ENCODE measurements at regions not wholly inside any gene's neighbourhood (a gene's known extent, or its start where the extent isn't known, plus 50 kb on each side); places are given as distances from the start of the nearest gene placed in this dataset.

DNA sequence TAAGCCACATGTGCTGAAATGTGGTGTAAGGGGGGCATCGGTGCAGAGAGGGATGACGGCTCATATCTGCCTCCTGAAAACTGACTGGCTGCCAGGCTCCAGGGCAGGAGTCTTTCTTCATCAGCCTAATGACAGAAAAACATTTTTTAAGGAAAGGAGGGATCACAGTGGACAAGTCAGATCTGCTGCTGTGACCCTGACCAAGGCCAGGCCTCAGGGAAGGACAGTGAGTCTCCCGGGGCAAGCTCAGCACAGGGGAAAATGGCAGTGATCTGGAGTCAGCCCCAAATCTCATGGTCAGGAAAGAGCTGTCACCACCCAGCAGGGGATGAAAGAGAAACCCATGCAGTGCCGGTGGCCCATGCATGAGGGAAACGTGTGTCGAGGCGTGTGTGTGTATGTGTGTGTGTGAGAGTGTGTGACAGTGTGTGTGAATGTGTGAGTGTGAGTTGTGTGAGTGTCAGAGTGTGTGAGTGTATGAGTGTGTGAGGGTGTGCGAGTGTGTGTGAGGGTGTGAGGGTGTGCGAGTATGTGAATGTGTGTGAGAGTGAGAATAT, 134.5 kb downstream of the INHBB start:
- FAIRE-seq (no peak), DNase-seq (ENCODE audit: low read depth) (no peak)
- Histone ChIP-seq H3K79me2 (ENCODE audit: insufficient read depth, low read length) (no peaks in the 10 kb centered on the region), H3K9me3 (ENCODE audit: insufficient read depth, low read depth, low read length) (no peaks in the 10 kb centered on the region), H4K20me1 (ENCODE audit: insufficient read depth, low read length) (no peaks in the 10 kb centered on the region), H3K36me3 (ENCODE audit: insufficient read depth, low read length) (no peaks in the 10 kb centered on the region), H3K27ac (ENCODE audit: low read depth, low read length) (no peak overlapping the region), H3K4me1 (ENCODE audit: insufficient read depth, low read length) (no peaks in the 10 kb centered on the region), H3K9ac (ENCODE audit: low read length) (no peak overlapping the region), H3K27me3 (ENCODE audit: insufficient read depth, low read length) (no peaks in the 10 kb centered on the region), H2AFZ (ENCODE audit: low read depth, low read length) (no peak overlapping the region), H3K4me3 (ENCODE audit: insufficient read depth, low read depth, low read length) (no peak overlapping the region), H3K4me2 (ENCODE audit: low read length) (no peak overlapping the region)
- TF ChIP-seq CTCF (IDR thresholded peaks at IDR 0.05; ENCODE audit: insufficient read depth, low read depth, low read length) (no peak), EZH2 (IDR thresholded peaks at IDR 0.05; ENCODE audit: insufficient read depth, low read length) (no peak)
- H3K27ac Mint-ChIP-seq (ENCODE audit: unreplicated experiment), result no peak overlapping the region
- peaks cover 5% of the 10 kb centered on the region for H3K36me3 Mint-ChIP-seq (ENCODE audit: low read depth, unreplicated experiment)
- peaks cover 78% of the 10 kb centered on the region for H3K27me3 Mint-ChIP-seq (ENCODE audit: low read depth, unreplicated experiment)
- no peak overlapping the region for H3K4me3 Mint-ChIP-seq (ENCODE audit: unreplicated experiment)
- H3K4me1 Mint-ChIP-seq (ENCODE audit: low read depth, unreplicated experiment), result no peaks in the 10 kb centered on the region
- peaks cover under 1% of the 10 kb centered on the region for H3K9me3 Mint-ChIP-seq (ENCODE audit: unreplicated experiment)

GRCh38 chr2:120480903-120481445, 135.0 kb downstream of the INHBB start:
- Mint-ChIP-seq H3K9me3 (ENCODE audit: unreplicated experiment) (peaks cover 2% of the 10 kb centered on the region), H3K4me1 (ENCODE audit: low read depth, unreplicated experiment) (no peaks in the 10 kb centered on the region), H3K27ac (ENCODE audit: unreplicated experiment) (no peak overlapping the region), H3K36me3 (ENCODE audit: low read depth, unreplicated experiment) (peaks cover 5% of the 10 kb centered on the region), H3K4me3 (ENCODE audit: unreplicated experiment) (no peak overlapping the region), H3K27me3 (ENCODE audit: low read depth, unreplicated experiment) (peaks cover 77% of the 10 kb centered on the region)
- DNase-seq (ENCODE audit: low read depth) (no peak), FAIRE-seq (no peak)
- H3K27ac ChIP-seq (ENCODE audit: low read depth, low read length), result no peak overlapping the region
- no peak overlapping the region for H3K9ac ChIP-seq (ENCODE audit: low read length)
- H3K36me3 ChIP-seq (ENCODE audit: insufficient read depth, low read length), result no peaks in the 10 kb centered on the region
- H3K4me1 ChIP-seq (ENCODE audit: insufficient read depth, low read length), result no peaks in the 10 kb centered on the region
- TF ChIP-seq CTCF (IDR thresholded peaks at IDR 0.05; ENCODE audit: insufficient read depth, low read depth, low read length), result no peak
- no peak overlapping the region for H3K4me3 ChIP-seq (ENCODE audit: insufficient read depth, low read depth, low read length)
- no peak overlapping the region for H2AFZ ChIP-seq (ENCODE audit: low read depth, low read length)
- H3K9me3 ChIP-seq (ENCODE audit: insufficient read depth, low read depth, low read length), result no peaks in the 10 kb centered on the region
- no peak overlapping the region for H3K4me2 ChIP-seq (ENCODE audit: low read length)
- no peaks in the 10 kb centered on the region for H3K27me3 ChIP-seq (ENCODE audit: insufficient read depth, low read length)
- no peaks in the 10 kb centered on the region for H4K20me1 ChIP-seq (ENCODE audit: insufficient read depth, low read length)
- no peaks in the 10 kb centered on the region for H3K79me2 ChIP-seq (ENCODE audit: insufficient read depth, low read length)

DNA sequence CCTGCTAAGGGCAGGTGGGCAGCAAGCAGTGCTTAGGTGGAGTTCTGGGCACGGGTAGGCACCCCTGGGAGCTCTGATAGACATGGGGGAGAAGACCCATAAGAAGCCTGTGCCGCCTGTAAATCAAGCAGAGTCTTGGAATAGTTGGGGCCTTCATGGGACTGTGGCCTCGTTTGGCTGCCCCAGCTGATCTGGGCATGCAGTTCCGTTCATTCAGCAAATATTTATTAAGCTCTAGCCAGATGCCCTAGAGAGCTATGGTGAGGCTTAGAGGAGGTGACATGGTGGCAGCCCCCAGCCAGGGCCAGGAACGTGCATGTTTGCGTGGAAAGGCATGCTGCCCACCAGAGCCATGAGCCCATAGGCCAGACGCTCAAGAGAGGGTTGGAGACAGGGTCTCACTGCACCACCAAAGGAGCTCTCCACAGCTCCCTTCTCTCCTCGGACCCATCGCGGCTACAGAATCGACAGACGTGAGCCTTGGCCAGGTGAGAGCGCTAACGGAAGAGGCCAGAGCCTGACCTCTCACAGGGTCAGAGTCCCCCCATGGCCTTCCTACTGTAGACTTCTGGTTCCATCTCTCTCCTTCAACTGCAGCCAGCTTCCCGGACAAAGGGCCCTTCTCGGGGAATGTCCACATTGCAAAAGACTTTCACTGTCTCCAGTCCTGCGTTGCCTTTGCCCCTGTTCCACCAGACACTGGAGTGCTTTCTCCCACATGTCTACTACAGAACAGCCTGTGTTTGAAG, 135.7 kb downstream of the INHBB start:
- no peaks in the 10 kb centered on the region for H3K36me3 ChIP-seq (ENCODE audit: insufficient read depth, low read length)
- H3K36me3 Mint-ChIP-seq (ENCODE audit: low read depth, unreplicated experiment), result peaks cover 5% of the 10 kb centered on the region
- no peak overlapping the region for H3K27ac ChIP-seq (ENCODE audit: low read depth, low read length)
- H4K20me1 ChIP-seq (ENCODE audit: insufficient read depth, low read length), result no peaks in the 10 kb centered on the region
- no peak overlapping the region for H3K4me3 Mint-ChIP-seq (ENCODE audit: unreplicated experiment)
- H3K79me2 ChIP-seq (ENCODE audit: insufficient read depth, low read length), result no peaks in the 10 kb centered on the region
- no peak overlapping the region for H3K4me3 ChIP-seq (ENCODE audit: insufficient read depth, low read depth, low read length)
- no peaks in the 10 kb centered on the region for H3K4me1 Mint-ChIP-seq (ENCODE audit: low read depth, unreplicated experiment)
- TF ChIP-seq CTCF (IDR thresholded peaks at IDR 0.05; ENCODE audit: insufficient read depth, low read depth, low read length) (no peak), EZH2 (IDR thresholded peaks at IDR 0.05; ENCODE audit: insufficient read depth, low read length) (no peak)
- no peak overlapping the region for H3K9ac ChIP-seq (ENCODE audit: low read length)
- FAIRE-seq (no peak), DNase-seq (ENCODE audit: low read depth) (no peak)
- H3K4me2 ChIP-seq (ENCODE audit: low read length), result no peak overlapping the region
- no peak overlapping the region for H3K27ac Mint-ChIP-seq (ENCODE audit: unreplicated experiment)
- H3K4me1 ChIP-seq (ENCODE audit: insufficient read depth, low read length), result no peaks in the 10 kb centered on the region
- H2AFZ ChIP-seq (ENCODE audit: low read depth, low read length), result no peak overlapping the region
- H3K27me3 Mint-ChIP-seq (ENCODE audit: low read depth, unreplicated experiment), result peaks cover 79% of the 10 kb centered on the region
- no peaks in the 10 kb centered on the region for H3K9me3 ChIP-seq (ENCODE audit: insufficient read depth, low read depth, low read length)
- H3K27me3 ChIP-seq (ENCODE audit: insufficient read depth, low read length), result no peaks in the 10 kb centered on the region
- peaks cover 2% of the 10 kb centered on the region for H3K9me3 Mint-ChIP-seq (ENCODE audit: unreplicated experiment)

All from astrocyte (in vitro differentiated cells and primary cell).